PFSK-1 (cell line): ENCODE measurements at regions not wholly inside any gene's neighbourhood (a gene's known extent, or its start where the extent isn't known, plus 50 kb on each side); places are given as distances from the start of the nearest gene placed in this dataset.

Experiments
- FOXP2 ChIP-seq: optimal IDR thresholded peaks from 2 replicates; pipeline ENCODE3; 2011; ENCODE audit warnings: borderline replicate concordance, control low read depth, inconsistent platforms; ENCODE audit not compliant: insufficient read depth; ENCODE audit errors: extremely low read length, extremely low read depth
- POLR2AphosphoS5 ChIP-seq: IDR thresholded peaks from 2 replicates; pipeline ENCODE4 v1.6.1; 2012; ENCODE audit warnings: low read depth, mild to moderate bottlenecking, control low read depth, low read length, moderate library complexity
- REST ChIP-seq, 2 experiments: IDR thresholded peaks; 2 replicates each; pipeline versions ENCODE4 v1.6.1 to v1.8.0; 2011 to 2012; ENCODE audit warnings: low read depth in 2 of 2, low read length in 2 of 2, control low read depth in 1 of 2, inconsistent platforms in 1 of 2, mild to moderate bottlenecking in 1 of 2, moderate library complexity in 1 of 2; ENCODE audit not compliant: insufficient read depth in 1 of 2
- SIN3A ChIP-seq: IDR thresholded peaks from 2 replicates; pipeline ENCODE4 v1.6.1; 2012; ENCODE audit warnings: mild to moderate bottlenecking, low read length, moderate library complexity, borderline replicate concordance; ENCODE audit not compliant: insufficient read depth
- TAF1 ChIP-seq: IDR thresholded peaks from 2 replicates; pipeline ENCODE4 v1.6.1; 2012; ENCODE audit warnings: low read length, control low read depth, borderline replicate concordance; ENCODE audit not compliant: insufficient read depth

- no peak for TF ChIP-seq POLR2AphosphoS5
- no peak for TF ChIP-seq REST (IDR thresholded peaks at IDR 0.05; ENCODE audit: insufficient read depth in 1 of 2, low read depth in 2 of 2, low read length in 2 of 2)
- TF ChIP-seq SIN3A = no peak
- TF ChIP-seq FOXP2 = no peak
- no peak for TF ChIP-seq TAF1
These were observed 145.1 kb upstream of the GRIP1 start for GRCh38 chr12:66823857-66824570.

- no peak for TF ChIP-seq SIN3A
- no peak for TF ChIP-seq REST (IDR thresholded peaks at IDR 0.05; ENCODE audit: insufficient read depth in 1 of 2, low read depth in 2 of 2, low read length in 2 of 2)
- no peak for TF ChIP-seq FOXP2
- no peak for TF ChIP-seq POLR2AphosphoS5
- no peak for TF ChIP-seq TAF1
These were observed 150.9 kb upstream of the GRIP1 start for GRCh38 chr12:66829660-66830325.

GRCh38 chr12:66831495-66831894 is 152.6 kb upstream of the GRIP1 start:
- TF ChIP-seq TAF1 (no peak), REST (IDR thresholded peaks at IDR 0.05; ENCODE audit: insufficient read depth in 1 of 2, low read depth in 2 of 2, low read length in 2 of 2) (no peak), POLR2AphosphoS5 (no peak), SIN3A (no peak), FOXP2 (no peak)

- TF ChIP-seq POLR2AphosphoS5 (no peak), FOXP2 (no peak), TAF1 (no peak), SIN3A (no peak), REST (IDR thresholded peaks at IDR 0.05; ENCODE audit: insufficient read depth in 1 of 2, low read depth in 2 of 2, low read length in 2 of 2) (no peak)
These were observed 154.1 kb upstream of the GRIP1 start for GRCh38 chr12:66832997-66833396.
